ENCODE measurements at regions not wholly inside any gene's neighbourhood (a gene's known extent, or its start where the extent isn't known, plus 50 kb on each side); places are given as distances from the start of the nearest gene placed in this dataset.
"Not testable (repeated sequence)": the region's sequence is repeated elsewhere in the genome, so short reads cannot be mapped to it uniquely, and the experiment has no call there.

DNA sequence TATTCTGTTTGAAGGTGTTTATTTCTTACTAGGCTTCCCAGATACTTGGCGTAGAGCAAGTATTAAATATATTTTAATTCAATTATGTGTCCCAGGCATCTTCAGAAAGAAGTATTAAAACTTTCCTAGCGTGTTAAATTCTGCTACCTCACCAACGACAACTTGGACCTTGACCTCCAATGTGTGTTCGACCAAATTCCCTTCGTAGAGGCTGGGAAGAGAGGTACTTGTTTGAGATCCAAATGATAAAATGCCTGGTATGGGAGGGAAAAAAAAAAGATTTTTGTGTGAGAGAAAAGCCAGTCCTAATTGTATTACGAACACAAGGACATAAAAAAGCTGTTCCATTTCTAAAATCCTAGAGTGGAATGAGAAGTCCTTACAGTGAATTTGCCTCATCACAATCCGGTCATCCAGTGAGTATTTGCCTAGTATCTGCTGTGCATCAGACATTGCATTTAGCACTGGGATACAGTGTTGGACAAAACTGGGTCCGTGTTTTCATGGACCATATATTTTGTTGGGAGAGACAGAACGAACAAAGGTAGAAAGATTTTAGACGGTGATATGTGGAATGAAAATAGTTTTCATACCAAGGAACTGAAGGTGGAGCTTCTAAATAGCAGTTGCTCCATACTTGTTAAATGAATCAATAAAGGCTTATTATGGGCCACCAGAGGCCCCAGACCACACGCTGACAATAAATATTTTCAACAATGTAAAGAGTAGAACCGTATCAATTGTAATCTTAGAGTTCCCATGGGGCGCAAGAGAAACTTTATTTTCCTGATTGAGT lies 103.1 kb downstream of the KIF4B start:
- DNase-seq, result no peak

DNA sequence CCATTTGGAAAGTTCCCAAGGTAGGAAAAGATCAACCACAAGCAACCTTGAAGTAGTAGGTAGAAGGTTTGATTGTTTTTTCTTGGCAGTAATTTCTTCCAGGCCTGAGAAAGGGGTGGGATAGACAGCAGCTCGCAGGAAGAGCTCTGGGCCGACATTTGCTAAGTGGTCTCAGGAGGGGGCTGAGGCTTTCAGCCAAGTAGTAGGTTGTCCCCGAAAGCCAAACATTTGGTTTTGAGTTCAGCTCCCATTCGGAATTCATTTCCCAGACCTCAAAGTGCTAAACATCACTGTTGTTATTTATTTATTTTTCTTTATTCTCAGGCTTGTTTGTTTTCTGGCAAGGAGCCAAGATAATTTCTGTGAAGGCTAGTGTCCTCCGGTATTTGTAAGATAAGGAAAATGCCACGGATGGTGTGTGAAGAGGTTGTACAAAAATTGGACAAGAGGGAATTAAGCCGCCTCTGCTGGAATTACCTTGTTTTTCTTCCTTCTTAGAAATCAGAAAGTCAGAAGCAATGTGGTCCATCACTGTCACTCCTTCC lies 112.1 kb downstream of the KIF4B start:
- DNase-seq, result no peak

DNA sequence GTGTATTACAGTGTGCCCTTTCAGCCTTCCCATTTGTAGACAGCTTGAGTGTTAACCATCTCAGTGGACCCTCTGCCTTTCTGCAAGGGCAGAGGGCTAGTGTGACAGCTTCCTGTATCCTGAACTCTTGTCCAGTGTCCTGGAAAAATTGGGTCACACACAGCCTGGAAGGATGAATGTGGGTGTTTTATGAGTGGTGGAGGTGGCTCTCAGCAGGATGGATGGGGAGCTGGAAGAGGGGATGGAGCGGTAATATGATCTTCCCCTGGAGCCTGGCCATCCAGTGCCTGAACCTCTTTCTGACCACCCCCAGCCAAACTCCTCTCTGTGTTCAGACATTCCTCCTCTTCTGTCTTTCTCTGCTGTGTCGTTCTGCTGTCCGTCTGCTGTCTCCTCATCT lies 113.0 kb downstream of the KIF4B start:
- no peak for DNase-seq

DNA sequence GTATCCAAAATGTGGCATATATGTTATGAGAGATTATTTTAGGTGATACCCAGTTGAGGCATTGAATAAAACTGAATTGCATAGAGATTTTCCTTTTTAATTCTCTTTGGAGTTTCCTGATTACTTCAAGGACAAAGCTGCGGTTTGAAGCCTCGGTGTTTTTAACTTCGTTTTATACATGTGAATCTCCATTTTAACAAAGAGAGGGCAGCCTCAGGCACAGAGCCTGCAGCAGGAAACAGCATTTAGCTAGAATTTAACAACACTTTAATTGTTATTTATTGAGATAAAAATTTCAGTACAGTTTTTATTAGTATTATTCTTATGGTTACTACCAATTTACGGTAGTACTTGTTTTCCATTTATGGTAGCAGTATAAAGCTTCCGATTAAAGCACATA lies 114.0 kb downstream of the KIF4B start:
- no peak for DNase-seq

DNA sequence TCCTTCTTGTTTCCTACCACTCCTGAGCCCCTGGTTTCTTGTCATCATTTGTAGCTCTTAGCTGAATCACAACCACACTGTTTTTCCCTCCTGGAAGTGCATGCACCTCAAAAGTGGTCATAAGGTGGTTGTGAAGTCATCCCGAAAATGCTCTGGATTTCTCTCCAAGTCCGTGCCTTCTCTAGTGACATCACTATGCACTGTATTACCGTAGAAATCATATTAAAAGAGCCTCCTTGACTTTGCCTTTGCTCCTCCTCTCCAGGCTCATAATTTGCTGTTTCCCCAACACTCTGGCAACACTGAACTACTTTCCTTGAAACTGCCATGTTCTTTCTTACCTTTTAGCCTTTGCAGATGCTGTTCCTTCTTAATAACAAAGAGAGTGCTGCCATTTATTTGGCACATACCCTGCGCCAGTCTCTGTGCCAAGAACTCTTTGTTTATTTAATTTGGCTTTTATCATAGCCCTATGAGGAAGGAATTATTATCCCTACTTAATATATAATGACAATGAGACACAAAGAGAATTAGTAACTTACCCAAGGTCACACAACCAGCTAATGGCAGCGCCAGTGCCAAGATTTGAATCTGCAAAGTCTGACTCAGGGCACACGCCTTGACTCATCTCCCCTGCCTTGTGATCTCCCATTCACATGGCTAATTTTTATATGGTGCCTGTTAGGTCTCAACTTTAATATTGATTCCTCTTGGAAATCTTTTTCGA lies 115.4 kb downstream of the KIF4B start:
- no peak for DNase-seq

DNA sequence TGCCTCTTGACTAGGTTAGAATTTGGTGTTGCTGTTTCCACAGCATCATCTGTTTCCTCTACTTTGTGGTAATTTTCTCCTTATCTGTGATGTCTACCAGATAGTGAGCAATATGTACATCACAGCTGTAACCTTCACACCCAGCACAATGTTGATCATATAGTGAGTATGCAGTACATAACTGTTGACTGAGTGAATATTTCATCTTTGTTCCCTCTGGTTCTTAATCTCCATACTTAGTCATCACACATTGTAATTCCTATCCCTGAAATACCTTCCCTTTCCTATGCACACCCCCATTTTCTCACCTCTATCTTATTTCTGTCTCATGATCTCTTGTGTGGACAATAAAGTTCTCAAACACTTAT lies 115.9 kb downstream of the KIF4B start:
- DNase-seq, result no peak

DNA sequence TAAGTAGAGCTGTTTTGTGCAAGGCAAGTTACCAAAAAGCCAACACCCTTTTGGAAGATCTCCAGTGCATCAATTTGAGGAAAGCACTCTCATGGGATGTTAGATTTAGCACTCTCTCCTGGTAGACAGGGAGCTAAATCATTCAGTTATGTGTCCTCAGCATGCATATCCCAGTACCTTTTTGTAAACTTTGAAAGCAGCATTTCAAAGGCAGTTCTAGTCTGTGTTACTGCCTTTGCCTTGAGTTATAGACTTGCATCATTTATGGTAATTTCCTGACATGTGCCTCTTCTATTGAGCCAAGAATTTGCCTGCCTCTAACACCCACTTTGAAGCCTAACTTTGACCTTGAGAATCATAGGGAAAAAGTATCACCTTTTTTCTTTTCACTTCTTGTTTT lies 120.6 kb downstream of the KIF4B start:
- no peak for DNase-seq

DNA sequence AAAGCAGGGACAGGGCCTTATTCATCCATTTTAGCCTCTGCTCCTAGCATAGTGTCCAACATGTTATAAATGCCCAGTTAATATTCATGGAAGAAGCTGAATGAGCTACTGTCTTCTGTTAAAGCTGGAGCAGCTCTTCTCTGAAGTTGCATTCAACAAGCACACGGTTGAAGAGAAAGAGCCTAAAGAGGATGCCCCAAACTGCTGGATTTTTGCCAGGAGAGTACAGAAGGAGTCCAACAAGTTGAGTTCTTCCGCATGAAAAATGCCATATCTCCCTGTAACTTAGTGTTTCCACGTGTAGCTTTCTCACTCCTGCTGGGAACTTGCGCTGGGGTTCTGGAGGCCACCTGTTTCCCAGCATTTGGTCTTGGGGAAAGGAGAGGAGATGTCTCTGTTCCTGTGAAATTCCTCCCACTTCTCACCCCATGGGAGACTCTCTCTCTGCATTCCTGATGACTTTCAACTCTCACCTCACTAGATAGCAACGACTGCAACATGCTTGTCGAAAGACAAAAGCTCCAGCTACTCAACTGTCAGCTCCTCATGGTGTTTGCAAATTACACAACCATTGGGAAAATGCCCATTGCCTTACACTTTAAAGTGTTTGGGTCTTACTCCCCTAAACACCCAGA lies 122.8 kb downstream of the KIF4B start:
- no peak for DNase-seq

DNA sequence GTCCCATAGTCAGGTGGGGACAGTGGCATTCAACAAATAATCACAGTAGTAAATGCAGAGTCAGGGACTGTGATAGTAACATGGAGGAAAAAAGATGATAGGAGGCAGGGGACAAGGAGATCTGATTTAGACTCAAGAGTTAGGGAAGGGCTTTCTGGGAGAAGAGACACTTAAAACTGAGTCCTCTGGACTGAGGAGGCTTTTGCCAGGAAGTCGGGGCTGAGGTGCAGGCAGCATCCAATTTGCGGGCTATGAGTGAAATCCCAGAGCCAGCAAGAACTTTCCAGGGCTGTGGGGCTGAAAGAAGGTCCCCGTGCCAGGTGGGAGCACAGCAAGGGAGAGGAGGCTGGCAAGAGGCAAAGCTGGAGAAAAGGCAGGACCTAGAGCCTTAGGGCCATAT lies 124.1 kb downstream of the KIF4B start:
- DNase-seq, result no peak

DNA sequence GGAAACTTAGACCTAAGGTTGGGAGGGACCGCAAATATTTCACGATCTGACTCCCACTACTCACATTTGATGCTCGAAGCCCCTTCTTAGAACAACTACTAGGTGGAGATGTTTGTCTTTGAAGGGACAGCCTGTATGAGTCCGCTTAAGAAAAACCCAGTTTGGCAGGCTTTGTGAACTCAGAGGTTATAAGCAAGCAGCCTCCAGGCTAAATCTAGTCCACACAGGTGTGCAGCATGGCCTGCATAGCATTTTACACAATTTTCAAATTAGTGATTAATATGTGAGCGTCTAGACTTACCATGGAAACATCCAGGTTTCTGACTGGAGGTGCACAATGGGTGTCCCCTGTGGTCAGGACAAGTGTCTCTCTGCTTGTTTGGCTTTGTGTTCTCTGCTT lies 127.1 kb downstream of the KIF4B start:
- DNase-seq, result no peak

DNA sequence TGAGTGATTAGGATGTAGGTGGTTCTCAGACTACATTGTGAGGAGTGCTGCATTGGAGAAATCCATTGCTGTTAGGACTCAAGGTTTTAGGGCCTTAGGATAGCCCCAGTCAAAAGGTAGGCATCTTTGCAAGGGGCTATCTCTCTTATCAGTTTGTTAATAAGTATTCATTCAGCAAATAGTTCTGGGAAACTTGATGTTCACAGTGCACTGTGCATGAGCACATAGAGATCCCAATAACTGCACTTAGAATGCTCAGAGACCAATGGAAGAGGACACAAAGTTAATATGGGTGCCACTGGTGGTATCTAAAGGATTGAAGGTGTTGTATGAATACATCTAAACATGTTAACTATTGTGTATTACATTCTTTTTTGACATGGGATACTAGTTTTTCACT lies 131.4 kb downstream of the KIF4B start:
- no peak for DNase-seq

DNA sequence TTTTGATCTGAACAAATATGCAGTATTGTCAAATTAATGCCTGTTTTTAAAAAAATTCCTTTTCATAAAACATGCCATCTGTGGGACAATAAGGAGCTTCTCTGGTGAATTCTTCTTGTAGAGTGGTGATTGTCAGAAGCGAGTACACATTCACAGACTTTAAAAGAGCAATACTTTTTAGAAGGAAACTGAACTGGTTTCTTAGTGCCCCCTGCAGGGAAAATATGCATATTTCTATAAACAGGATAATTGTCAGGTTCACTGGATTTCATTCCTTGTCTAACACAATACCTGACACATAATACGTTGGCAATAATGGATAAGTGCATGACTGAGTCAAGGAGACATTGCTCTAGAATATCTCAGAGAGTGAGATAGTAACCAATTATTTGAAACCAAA lies 133.7 kb downstream of the KIF4B start:
- no peak for DNase-seq

DNA sequence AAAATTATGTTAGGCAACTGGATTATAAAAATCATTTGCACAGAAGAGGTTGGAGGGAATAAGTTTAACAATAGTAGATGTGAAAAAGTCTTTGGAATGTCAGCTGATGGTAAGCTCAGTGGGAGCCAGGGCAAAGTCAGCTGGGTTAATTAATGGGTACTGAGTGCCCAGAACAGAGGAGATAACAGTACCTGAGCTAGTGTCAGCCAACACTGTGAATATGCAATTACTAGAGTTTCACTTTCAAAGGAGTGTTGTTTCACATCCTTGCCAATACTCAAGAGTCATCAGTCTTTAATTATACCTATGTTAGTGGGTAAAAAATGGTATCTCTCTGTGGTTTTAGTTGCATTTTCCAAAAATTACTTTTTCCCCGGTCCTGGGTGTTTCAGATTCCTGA lies 135.1 kb downstream of the KIF4B start:
- DNase-seq, result no peak

DNA sequence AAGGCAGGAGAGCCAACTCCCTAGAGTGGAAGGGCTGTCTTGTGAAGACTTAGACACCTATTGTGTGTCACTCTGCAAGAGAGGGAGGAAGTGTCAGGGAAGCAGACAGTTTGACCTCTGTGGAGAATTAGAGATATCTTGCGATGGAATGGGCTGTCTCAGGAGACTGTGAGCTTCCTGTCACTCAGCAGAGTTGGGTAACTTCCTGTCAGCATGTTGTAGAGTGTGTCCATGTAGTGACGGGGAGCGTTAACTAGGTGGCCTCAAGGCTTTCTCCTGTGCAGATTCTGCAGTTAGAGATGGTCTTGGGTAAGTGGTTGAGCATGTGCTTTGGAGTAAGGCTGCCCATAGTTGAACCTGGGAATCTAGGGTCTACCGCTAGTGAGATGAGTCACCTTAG lies 136.5 kb downstream of the KIF4B start:
- DNase-seq, result no peak

DNA sequence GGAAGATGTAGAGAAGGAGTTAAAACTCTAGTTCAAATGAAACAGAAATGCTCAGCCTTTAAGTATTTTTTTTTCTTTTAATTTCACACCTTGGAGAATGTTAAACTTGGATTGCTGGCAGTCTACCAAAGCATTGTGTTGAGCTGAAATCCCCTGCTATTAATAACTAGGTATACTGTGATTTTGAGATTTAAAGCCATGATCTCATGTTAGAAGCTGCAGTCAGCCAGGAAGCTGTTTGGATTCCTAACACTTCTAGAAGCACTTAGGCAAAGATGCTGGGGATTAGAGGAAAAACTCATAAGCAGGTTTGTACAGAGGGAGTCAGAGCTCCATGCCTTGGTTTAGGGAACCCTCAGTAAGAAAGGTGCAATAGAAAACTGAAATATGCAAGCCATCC lies 141.4 kb downstream of the KIF4B start:
- DNase-seq, result no peak

DNA sequence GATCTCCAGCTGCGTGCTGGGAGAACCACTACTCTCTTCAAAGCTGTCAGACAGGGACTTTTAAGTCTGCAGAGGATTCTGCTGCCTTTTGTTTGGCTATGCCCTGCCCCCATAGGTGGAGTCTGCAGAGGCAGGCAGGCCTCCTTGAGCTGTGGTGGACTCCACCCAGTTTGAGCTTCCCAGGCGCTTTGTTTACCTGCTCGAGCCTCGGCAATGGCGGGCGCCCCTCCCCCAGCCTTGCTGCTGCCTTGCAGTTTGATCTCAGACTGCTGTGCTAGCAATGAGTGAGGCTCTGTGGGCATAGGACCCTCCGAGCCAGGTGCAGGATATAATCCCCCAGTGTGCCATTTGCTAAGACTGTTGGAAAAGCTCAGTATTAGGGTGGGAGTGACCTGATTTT lies 149.5 kb downstream of the KIF4B start:
- not testable (repeated sequence) for DNase-seq

DNA sequence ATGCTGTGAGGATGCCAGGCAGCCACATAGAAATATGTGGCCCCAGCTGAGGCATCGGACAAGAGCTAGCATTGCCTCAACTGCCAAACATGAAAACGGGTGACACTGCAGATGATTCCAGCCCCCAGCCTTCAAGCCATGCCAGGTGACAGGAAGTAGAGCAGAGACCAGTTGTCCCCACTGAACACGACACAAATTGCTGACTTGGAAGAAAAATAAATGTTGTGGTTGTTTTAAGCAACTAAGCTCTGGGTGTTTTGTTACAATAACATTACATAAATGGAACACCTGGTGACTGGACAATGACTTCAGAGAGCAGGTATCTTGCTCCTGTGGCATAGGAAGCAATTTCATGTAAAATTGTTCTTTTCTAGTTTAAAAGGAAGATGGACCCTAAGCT lies 154.2 kb downstream of the KIF4B start:
- DNase-seq, result no peak

DNA sequence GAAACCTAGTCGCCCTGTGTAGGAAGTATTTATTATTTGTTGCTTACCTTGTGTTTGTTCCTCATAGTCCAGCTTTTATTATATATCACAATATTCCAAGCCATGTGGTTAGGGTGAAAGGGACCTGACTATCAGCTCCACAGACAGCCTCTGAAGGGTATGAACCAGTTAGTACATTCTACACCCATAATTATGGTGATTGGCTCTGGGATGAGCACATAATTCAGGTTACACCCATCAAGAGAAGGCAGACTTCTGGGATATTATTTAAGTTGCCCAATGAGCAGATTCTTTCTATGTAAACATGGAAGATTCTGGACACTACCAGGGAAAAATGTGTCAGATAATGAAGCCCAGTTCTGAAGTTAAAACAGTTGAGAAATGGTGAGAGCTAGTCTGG lies 168.0 kb downstream of the KIF4B start:
- DNase-seq, result no peak

DNA sequence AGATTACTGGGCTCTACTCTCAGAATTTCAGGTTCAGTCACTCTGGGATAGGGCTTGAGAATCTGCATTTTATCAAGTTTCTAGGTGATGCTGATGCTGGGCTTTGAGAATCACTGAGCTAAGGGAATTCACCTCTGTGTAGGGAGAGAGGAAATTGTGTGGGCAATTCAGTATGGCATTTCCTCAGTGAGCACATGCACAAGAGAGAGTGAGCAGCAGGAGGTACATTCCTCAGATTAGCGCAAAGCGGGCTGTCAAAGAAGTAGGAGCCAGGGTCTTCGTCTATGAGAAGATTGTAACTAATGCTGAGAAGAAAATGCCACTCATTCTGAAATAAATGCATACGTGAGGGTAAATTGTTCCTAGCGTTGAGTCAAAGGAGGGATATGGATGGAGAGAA lies 175.9 kb downstream of the KIF4B start:
- no peak for DNase-seq

DNA sequence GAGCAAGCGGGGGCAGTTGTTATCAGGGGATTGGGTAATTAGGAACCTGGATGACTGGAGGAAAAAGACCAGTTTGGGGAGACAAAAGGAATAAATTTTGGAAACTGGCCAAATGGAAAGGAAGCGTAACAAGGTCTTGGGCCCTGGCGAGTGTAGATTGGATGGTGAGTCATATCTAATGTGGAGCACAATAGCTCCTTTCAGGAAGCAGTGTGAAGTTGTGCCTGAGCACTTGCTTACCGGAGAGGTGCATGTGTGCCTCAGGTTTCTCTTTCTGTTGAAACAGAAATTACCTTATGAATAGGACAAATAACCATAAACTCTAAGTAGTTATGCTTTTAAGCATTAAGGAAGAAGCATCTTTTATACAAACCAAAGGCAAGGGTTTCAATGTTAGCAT lies 176.4 kb downstream of the KIF4B start:
- no peak for DNase-seq

DNA sequence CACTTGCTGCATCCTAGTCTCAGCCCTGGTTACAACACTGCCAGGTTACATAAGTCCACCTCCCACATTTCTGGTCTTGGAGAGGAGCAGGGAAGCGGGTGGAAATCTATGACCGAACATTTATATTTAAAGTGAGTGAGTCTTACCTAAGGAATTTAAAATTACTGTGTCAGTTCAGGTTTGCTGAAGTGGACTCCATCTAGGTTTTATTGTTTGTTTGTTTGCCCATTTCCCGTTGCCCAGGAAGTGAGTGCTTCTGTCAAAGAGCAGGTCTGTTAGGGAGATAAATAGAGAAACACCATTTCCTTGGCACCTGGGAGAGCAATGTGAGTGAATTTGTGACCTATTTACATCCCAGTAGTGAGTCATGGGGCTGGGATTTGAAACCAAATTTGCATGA lies 179.5 kb downstream of the KIF4B start:
- no peak for DNase-seq

DNA sequence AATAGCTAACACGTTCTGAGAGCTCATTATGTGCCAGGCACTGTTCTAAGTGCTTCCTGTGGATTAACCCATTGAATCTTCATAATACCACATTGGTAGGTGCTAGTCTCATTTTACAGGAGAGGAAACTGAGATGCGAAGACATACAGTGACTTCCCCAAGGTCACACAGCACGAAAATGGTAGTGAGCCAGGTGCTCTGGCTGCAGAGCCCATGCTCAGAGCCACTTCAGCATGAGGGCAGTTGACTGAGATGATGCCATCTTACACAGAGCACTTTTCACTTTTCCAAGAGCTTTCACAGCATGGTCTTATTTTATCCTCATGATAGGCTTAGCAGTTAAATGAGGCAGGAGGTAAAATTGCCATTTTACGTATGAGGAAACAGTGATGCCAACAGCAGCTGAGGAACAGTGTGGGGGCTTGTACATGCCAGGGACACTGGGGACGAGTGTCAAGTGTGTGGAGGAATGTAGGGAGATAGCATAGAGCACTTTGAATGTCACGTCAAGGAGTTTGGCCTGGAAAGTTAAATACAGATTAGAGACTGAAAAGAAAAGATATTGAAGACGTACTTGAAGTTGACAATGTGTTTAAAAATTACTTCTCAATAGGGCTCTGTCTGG lies 180.0 kb downstream of the KIF4B start:
- DNase-seq, result no peak

DNA sequence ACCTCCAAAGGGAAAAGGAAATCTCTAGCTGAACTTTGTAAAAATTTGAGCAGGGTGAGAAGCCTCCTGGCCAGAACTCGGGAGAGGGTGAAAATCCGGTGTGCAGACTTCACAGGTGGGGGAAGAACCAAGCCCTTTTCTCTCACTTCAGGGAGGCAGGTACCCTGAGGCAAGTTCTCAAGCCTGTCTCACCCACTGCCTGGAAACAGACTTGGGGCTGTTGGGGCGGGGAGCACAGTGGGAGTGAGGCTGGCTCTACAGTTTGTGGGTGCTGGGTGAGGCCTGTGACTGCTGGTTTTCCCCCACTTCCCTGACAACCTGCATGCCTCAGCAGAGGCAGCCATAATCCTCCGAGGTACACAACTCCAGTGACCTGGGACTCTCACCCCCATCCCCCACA lies 187.1 kb downstream of the KIF4B start:
- DNase-seq, result no peak

DNA sequence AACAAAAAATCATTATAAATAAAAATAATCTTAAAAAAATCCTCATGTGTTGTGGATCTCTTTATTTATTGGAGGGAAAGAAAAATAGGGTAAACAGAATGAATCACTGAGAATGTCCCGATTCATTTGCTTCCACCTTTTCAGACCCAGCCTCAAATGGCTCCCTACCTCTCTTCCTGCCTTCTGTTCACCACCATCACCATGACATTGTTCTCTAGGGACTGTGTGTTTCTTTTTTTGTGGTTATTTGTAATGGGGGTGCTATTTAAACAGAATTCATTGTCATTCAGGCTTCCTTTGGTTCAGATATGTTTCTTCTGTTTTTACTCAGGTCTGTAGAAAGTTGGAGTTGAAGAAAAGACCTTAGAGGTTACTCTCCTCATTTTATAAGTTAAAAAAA lies 198.2 kb downstream of the KIF4B start:
- DNase-seq, result no peak

Data from CD4-positive, alpha-beta T cell treated with Interleukin-17A for 1 hour (primary cell).